ENCODE measurements at regions not wholly inside any gene's neighbourhood (a gene's known extent, or its start where the extent isn't known, plus 50 kb on each side); places are given as distances from the start of the nearest gene placed in this dataset.
"Not testable (repeated sequence)": the region's sequence is repeated elsewhere in the genome, so short reads cannot be mapped to it uniquely, and the experiment has no call there.

- intact Hi-C loops (cut with DNase I) = no loop called here
- no peaks in the 10 kb centered on the region for H3K36me3 ChIP-seq
- H3K27me3 ChIP-seq (replicated peaks; ENCODE audit: insufficient read depth) = no peaks in the 10 kb centered on the region
- TF ChIP-seq POLR2AphosphoS5 (IDR thresholded peaks at IDR 0.05) (no peak), POLR2A (IDR thresholded peaks at IDR 0.05) (no peak), CTCF (IDR thresholded peaks at IDR 0.05) (no peak)
- no peak for DNase-seq (ENCODE audit: low spot score)
- no peak overlapping the region for H3K4me3 ChIP-seq
- H3K9me3 ChIP-seq = no peaks in the 10 kb centered on the region
- H3K4me1 ChIP-seq (replicated peaks) = no peaks in the 10 kb centered on the region
- H3K27ac ChIP-seq = no peak overlapping the region
These were observed 195.8 kb downstream of the NNT start for GRCh38 chr5:43798740-43799139.

GRCh38 chr5:43791880-43792279 lies 188.9 kb downstream of the NNT start:
- H3K36me3 ChIP-seq; intact Hi-C loops (cut with DNase I); DNase-seq (ENCODE audit: low spot score); H3K27me3 ChIP-seq (replicated peaks; ENCODE audit: insufficient read depth); H3K9me3 ChIP-seq; H3K27ac ChIP-seq; H3K4me3 ChIP-seq; H3K4me1 ChIP-seq (replicated peaks): not testable (repeated sequence)
- WGBS = 95% methylated on average over 6 of the region's 6 CpGs

- Histone ChIP-seq H3K4me3 (no peak overlapping the region), H3K4me1 (replicated peaks) (no peaks in the 10 kb centered on the region), H3K36me3 (no peaks in the 10 kb centered on the region), H3K9me3 (no peaks in the 10 kb centered on the region), H3K27me3 (replicated peaks; ENCODE audit: insufficient read depth) (no peaks in the 10 kb centered on the region), H3K27ac (no peak overlapping the region)
- no peak for TF ChIP-seq CTCF (IDR thresholded peaks at IDR 0.05)
- no peak for TF ChIP-seq POLR2AphosphoS5 (IDR thresholded peaks at IDR 0.05)
- TF ChIP-seq POLR2A (IDR thresholded peaks at IDR 0.05) = no peak
- WGBS = 51% methylated on average over 3 of the region's 3 CpGs
- no peak for DNase-seq (ENCODE audit: low spot score)
- intact Hi-C loops (cut with DNase I) = no loop called here
These were observed 182.2 kb downstream of the NNT start for GRCh38 chr5:43785198-43785597.

GRCh38 chr5:43780586-43780985 lies 177.6 kb downstream of the NNT start:
- Histone ChIP-seq H3K9me3 (no peaks in the 10 kb centered on the region), H3K36me3 (no peaks in the 10 kb centered on the region), H3K27me3 (replicated peaks; ENCODE audit: insufficient read depth) (no peaks in the 10 kb centered on the region), H3K27ac (no peak overlapping the region), H3K4me1 (replicated peaks) (no peaks in the 10 kb centered on the region), H3K4me3 (no peak overlapping the region)
- WGBS = 60% methylated on average over 1 of the region's 1 CpG
- TF ChIP-seq POLR2A (IDR thresholded peaks at IDR 0.05) = no peak
- no peak for TF ChIP-seq POLR2AphosphoS5 (IDR thresholded peaks at IDR 0.05)
- TF ChIP-seq CTCF (IDR thresholded peaks at IDR 0.05) = no peak
- no peak for DNase-seq (ENCODE audit: low spot score)
- intact Hi-C loops (cut with DNase I) = no loop called here

GRCh38 chr5:43774881-43775399 lies 172.0 kb downstream of the NNT start:
- Histone ChIP-seq H3K36me3 (no peaks in the 10 kb centered on the region), H3K4me1 (replicated peaks) (no peaks in the 10 kb centered on the region), H3K9me3 (no peaks in the 10 kb centered on the region), H3K27me3 (replicated peaks; ENCODE audit: insufficient read depth) (no peaks in the 10 kb centered on the region), H3K27ac (no peak overlapping the region), H3K4me3 (no peak overlapping the region)
- intact Hi-C loops (cut with DNase I) = no loop called here
- TF ChIP-seq POLR2A (IDR thresholded peaks at IDR 0.05) (no peak), CTCF (IDR thresholded peaks at IDR 0.05) (no peak), POLR2AphosphoS5 (IDR thresholded peaks at IDR 0.05) (no peak)
- 98% methylated on average over 1 of the region's 1 CpG for WGBS
- DNase-seq (ENCODE audit: low spot score) = no peak
